Loucy (cell line): ENCODE measurements at regions not wholly inside any gene's neighbourhood (a gene's known extent, or its start where the extent isn't known, plus 50 kb on each side); places are given as distances from the start of the nearest gene placed in this dataset.

Source experiments
- H2AFZ ChIP-seq: fragments of 200-600 bp; sonication (generic); 2 replicates; pipeline ENCODE4 v1.6.0; 2016; ENCODE audit warnings: antibody characterized with exemption, mild to moderate bottlenecking, low read length, moderate library complexity
- H3F3A ChIP-seq: fragments of 200-600 bp; 2 replicates; pipeline ENCODE4 v1.6.0; 2016; ENCODE audit warnings: antibody characterized with exemption, low read depth, mild to moderate bottlenecking
- H3K27me3 ChIP-seq: fragments of 200-600 bp; sonication (generic); 2 replicates; pipeline ENCODE4 v1.6.1; 2014; ENCODE audit warnings: low read length, mild to moderate bottlenecking; ENCODE audit not compliant: insufficient read depth, poor library complexity, severe bottlenecking
- H3K36me3 ChIP-seq: fragments of 200-600 bp; sonication (generic); 2 replicates; pipeline ENCODE4 v1.6.1; 2016; ENCODE audit warnings: low read length; ENCODE audit not compliant: insufficient read depth
- H3K4me1 ChIP-seq: fragments of 200-600 bp; sonication (generic); 2 replicates; pipeline ENCODE4 v1.5.1; 2014; ENCODE audit warnings: low read length, mild to moderate bottlenecking; ENCODE audit not compliant: insufficient read depth, poor library complexity, severe bottlenecking
- H3K4me2 ChIP-seq: fragments of 200-600 bp; sonication (generic); 2 replicates; pipeline ENCODE4 v1.6.0; 2014; ENCODE audit warnings: antibody characterized with exemption, low read length, low read depth, mild to moderate bottlenecking; ENCODE audit not compliant: poor library complexity, severe bottlenecking
- H3K4me3 ChIP-seq: fragments of 200-600 bp; sonication (generic); 2 replicates; pipeline ENCODE4 v1.5.1; 2014; ENCODE audit warnings: low read length, mild to moderate bottlenecking, mixed read lengths; ENCODE audit not compliant: poor library complexity, severe bottlenecking
- H3K79me2 ChIP-seq: fragments of 200-600 bp; sonication (generic); 2 replicates; pipeline ENCODE4 v1.6.1; 2014; ENCODE audit warnings: low read length; ENCODE audit not compliant: insufficient read depth
- H3K9ac ChIP-seq: fragments of 200-600 bp; sonication (generic); 2 replicates; pipeline ENCODE4 v1.6.0; 2014; ENCODE audit warnings: mild to moderate bottlenecking, low read depth, low read length, moderate library complexity; ENCODE audit not compliant: poor library complexity, severe bottlenecking
- H3K9me2 ChIP-seq: fragments of 200-600 bp; sonication (generic); replicated peaks from 2 replicates; pipeline ENCODE4 v1.6.1; 2016; ENCODE audit warnings: low read depth, low read length, mixed read lengths
- H3K9me3 ChIP-seq: fragments of 200-600 bp; sonication (generic); 2 replicates; pipeline ENCODE4 v1.6.1; 2014; ENCODE audit warnings: mild to moderate bottlenecking, antibody characterized with exemption, low read length, low read depth; ENCODE audit not compliant: insufficient read depth
- H4K20me1 ChIP-seq: fragments of 200-600 bp; sonication (generic); 2 replicates; pipeline ENCODE4 v1.6.0; 2014; ENCODE audit warnings: antibody characterized with exemption, low read length, mild to moderate bottlenecking; ENCODE audit not compliant: insufficient read depth, poor library complexity, severe bottlenecking
- EZH2phosphoT487 ChIP-seq: fragments of 200-600 bp; IDR thresholded peaks from 2 replicates; pipeline ENCODE4 v1.6.1; 2018; ENCODE audit warnings: antibody characterized with exemption, mild to moderate bottlenecking, moderate library complexity, borderline replicate concordance
- TF ChIP-seq, protein P1 (sequence below): fragments of 200-600 bp; sonication (generic); conservative IDR thresholded peaks from 2 replicates; pipeline ENCODE4 v1.5.1; 2014; ENCODE audit warnings: mild to moderate bottlenecking, antibody characterized with exemption, low read length

- Histone ChIP-seq H3F3A (no peaks in the 10 kb centered on the region), H3K79me2 (no peaks in the 10 kb centered on the region), H4K20me1 (no peaks in the 10 kb centered on the region), H3K4me2 (no peak overlapping the region), H3K4me3 (no peak overlapping the region), H3K27me3 (no peaks in the 10 kb centered on the region), H3K36me3 (no peaks in the 10 kb centered on the region), H3K9me3 (no peaks in the 10 kb centered on the region), H2AFZ (no peak overlapping the region), H3K4me1 (no peaks in the 10 kb centered on the region), H3K9ac (no peak overlapping the region), H3K9me2 (no peaks in the 10 kb centered on the region)
- no peak for TF ChIP-seq EZH2phosphoT487
- TF ChIP-seq, protein P1, sequence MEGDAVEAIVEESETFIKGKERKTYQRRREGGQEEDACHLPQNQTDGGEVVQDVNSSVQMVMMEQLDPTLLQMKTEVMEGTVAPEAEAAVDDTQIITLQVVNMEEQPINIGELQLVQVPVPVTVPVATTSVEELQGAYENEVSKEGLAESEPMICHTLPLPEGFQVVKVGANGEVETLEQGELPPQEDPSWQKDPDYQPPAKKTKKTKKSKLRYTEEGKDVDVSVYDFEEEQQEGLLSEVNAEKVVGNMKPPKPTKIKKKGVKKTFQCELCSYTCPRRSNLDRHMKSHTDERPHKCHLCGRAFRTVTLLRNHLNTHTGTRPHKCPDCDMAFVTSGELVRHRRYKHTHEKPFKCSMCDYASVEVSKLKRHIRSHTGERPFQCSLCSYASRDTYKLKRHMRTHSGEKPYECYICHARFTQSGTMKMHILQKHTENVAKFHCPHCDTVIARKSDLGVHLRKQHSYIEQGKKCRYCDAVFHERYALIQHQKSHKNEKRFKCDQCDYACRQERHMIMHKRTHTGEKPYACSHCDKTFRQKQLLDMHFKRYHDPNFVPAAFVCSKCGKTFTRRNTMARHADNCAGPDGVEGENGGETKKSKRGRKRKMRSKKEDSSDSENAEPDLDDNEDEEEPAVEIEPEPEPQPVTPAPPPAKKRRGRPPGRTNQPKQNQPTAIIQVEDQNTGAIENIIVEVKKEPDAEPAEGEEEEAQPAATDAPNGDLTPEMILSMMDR, result no peak
These were observed 106.4 kb downstream of the CH25H start for GRCh38 chr10:89100680-89101079.

- Histone ChIP-seq H3K79me2 (no peaks in the 10 kb centered on the region), H3K4me1 (no peaks in the 10 kb centered on the region), H3F3A (no peaks in the 10 kb centered on the region), H3K4me2 (no peak overlapping the region), H2AFZ (0 out of 2 replicates have a peak overlapping the region, but pooled peaks have one; percentile 3), H3K9me3 (no peaks in the 10 kb centered on the region), H3K9ac (no peak overlapping the region), H3K27me3 (no peaks in the 10 kb centered on the region), H3K9me2 (no peaks in the 10 kb centered on the region), H3K4me3 (no peak overlapping the region), H3K36me3 (no peaks in the 10 kb centered on the region), H4K20me1 (no peaks in the 10 kb centered on the region)
- no peak for TF ChIP-seq EZH2phosphoT487
- TF ChIP-seq, protein P1, result no peak
These were observed 106.6 kb downstream of the FAS start for GRCh38 chr10:89097226-89097625.

GRCh38 chr10:89095701-89096391 is 105.2 kb downstream of the FAS start:
- H3K4me2 ChIP-seq, result no peak overlapping the region
- no peaks in the 10 kb centered on the region for H3K36me3 ChIP-seq
- H3K4me3 ChIP-seq, result no peak overlapping the region
- no peaks in the 10 kb centered on the region for H3K79me2 ChIP-seq
- no peaks in the 10 kb centered on the region for H4K20me1 ChIP-seq
- TF ChIP-seq, protein P1, result no peak
- TF ChIP-seq EZH2phosphoT487, result no peak
- no peak overlapping the region for H2AFZ ChIP-seq
- no peaks in the 10 kb centered on the region for H3K4me1 ChIP-seq
- H3K9me3 ChIP-seq, result no peaks in the 10 kb centered on the region
- no peaks in the 10 kb centered on the region for H3K9me2 ChIP-seq
- H3K27me3 ChIP-seq, result no peaks in the 10 kb centered on the region
- H3K9ac ChIP-seq, result no peak overlapping the region
- H3F3A ChIP-seq, result no peaks in the 10 kb centered on the region
